GM19463 (cell line): ENCODE measurements at regions not wholly inside any gene's neighbourhood (a gene's known extent, or its start where the extent isn't known, plus 50 kb on each side); places are given as distances from the start of the nearest gene placed in this dataset.

Source experiments
- ATAC-seq: cut with Tn5 transposase; IDR thresholded peaks from one replicate; pipeline ENCODE4 v1.9.1; 2021; ENCODE audit warnings: mild to moderate bottlenecking, moderate library complexity; ENCODE audit not compliant: unreplicated experiment

DNA sequence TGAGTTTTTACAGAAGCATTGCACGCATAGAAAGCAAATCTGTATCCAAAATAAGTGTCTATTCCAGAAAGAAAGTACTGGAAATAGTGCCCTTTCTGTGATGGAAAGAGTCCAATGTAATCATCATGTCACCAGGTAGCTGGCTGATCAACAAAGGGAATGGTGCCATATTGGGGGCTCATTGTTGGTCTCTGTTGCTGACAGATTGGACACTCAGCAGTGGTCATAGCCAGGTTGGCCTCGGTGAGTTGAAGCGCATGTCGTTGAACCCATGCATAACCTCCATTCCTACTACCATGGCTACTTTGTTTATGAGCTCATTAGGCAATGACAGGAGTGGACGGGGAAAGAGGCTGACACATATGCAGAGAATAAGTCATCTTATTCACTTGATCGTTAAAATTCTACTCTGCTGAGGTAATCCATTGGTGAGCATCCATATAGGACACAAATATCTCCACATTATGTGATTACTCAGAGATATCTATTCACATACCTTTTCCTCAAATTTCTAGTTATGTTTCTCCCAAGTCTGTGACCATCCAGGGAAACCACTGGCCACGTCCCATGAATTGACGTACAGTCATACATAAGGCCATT, 560.5 kb downstream of the HAO1 start:
- ATAC-seq = no peak

DNA sequence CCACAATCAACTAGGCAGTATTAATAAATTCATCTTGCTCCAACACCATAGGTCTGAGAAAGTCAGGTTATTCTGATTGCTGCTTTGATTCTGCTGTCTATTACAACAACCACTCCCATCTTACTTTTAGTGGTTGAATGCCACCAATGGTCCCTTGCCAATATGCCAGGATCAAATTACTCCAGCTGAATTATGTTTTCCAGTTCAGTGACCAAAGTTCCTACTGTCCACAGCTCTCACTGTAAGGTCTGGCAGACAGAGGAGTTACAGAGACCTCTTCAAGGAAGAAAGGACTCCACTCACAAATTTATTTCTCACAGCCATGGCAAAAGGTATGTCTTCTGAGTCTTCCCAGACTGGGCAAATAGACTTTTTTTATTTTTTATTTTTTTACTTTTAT, 557.0 kb downstream of the HAO1 start:
- ATAC-seq = no peak

GRCh38 chr20:7387638-7388193, 552.5 kb downstream of the HAO1 start:
- ATAC-seq = no peak

DNA sequence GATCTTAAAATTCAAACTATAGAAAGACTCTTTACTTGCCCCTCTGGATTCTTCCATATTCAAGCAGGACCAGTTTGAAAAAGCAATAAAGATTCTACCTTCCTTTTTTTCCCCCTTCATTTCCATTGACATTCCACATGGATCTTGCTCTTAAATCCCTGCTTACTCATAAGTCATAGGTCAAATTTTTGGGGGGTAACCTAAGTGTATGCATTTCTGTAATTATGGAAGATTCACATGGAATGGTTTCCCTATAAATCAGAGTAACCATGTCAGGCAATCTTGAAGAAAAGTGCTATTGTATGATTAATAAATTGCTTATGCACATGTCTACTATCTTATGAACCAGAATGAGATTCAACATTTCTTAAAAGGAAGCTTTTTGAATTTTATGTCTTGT, 551.0 kb downstream of the HAO1 start:
- no peak for ATAC-seq

GRCh38 chr20:7392542-7393206, 547.6 kb downstream of the HAO1 start:
- ATAC-seq = no peak

GRCh38 chr20:7399114-7399513, 541.1 kb downstream of the HAO1 start:
- no peak for ATAC-seq

- ATAC-seq = no peak
These were observed 540.7 kb downstream of the HAO1 start for GRCh38 chr20:7399575-7399974.

- ATAC-seq = no peak
These were observed 533.6 kb downstream of the HAO1 start for GRCh38 chr20:7406671-7407070.

DNA sequence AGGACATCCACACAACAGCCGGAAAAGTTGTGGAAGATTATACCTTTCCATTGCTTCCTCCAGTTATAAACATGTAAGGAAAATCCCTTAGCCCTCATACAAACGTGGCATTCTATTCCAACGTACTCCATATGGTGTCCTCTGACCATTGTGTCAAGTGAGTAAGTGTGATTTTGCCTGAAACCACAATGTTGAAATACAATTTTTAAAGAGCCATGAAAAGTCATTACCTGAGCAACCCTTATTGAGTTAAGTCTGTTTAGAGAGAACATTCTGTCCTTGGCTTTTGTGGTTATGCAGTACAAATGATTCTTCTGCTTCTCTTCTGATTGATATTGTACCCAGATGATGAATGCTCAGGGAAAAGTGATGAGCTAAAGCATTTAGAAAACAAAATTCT, 530.1 kb downstream of the HAO1 start:
- ATAC-seq = no peak

- no peak for ATAC-seq
These were observed 529.2 kb downstream of the HAO1 start for GRCh38 chr20:7411075-7411474.

GRCh38 chr20:7415427-7415826, 524.8 kb downstream of the HAO1 start:
- ATAC-seq = no peak

DNA sequence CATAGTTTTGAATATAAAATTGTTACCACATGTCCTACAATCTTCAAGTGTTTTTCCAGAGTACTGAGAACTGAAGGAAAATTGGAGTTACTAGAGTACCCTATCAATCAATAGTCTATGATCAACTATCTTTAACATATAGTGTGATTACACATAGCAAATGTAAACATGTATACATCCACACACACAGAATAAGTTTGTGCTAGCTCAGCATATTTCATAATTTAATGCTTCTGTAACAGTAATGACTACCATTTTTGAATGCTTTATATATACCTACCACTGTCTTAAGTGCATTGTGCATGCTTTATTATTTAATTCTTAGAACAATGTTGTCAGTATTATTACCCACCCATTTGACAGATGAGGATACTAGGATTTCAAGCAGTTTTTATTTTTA, 523.9 kb downstream of the HAO1 start:
- no peak for ATAC-seq

GRCh38 chr20:7420345-7420744, 519.9 kb downstream of the HAO1 start:
- ATAC-seq = no peak

DNA sequence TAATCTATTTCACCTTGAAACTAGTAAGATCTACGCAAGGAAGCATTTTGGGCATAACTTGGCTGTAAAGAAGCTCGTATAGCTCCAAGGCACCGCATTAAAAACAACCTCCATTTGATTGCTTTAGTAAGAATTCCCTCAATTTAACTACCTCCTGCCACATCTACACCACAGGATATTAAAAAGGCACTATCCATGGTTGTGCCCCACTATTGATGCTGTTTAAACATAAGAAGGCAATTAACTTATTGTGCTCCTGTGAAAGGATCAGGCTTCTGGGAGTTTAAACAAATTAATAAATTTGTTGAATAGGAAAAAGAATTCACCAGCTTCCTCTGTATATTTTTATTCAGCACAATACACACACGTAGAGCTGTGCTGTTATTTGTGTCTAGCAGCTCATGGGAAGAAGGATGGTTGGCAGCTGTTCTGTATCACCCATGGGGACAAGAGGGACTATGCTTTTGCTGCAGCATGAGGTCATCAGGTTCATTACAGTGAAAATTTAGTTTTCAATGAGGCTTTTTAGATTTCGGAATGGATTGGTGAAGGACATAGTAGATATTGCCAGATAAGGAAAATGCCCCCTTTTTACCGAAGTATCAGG, 513.3 kb downstream of the HAO1 start:
- ATAC-seq = no peak

GRCh38 chr20:7428946-7429345, 511.3 kb downstream of the HAO1 start:
- ATAC-seq = no peak

DNA sequence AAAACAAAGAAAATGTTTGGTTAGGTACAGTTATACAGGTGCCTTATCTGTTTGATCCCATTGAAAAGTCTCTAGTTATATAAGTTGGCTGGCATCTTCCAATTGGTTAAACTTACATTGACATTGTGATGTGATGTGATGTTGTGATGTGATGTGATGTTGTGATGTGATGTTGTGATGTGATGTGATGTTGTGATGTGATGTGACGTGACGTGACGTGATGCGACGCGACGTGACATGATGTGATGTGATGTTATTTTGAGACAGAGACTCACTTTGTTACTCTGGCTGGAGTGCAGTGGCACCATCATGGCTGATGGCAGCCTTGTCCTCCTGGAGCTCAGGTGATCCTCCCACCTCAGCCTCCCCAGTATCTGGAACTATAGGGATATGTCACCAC, 507.6 kb downstream of the HAO1 start:
- no peak for ATAC-seq

DNA sequence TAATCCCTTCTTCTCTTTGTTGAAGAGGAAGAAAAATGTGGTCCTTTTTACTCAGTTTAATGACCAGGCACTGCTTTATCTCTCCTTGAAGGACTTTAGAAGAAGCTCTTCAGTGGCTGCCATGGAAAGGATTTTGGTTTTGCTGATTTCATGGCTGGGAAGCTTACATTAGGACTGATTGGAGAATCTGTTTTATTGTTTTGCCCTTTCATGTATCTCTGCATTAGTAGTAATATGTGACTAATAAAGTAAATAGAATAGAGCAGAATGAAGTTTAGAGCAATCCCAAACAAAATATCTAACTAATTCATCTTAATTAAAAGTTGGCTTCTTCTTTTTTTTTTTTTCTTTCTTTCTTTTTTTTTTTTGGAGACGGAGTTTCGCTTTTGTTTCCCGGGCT, 502.9 kb downstream of the HAO1 start:
- no peak for ATAC-seq

- ATAC-seq = no peak
These were observed 491.0 kb downstream of the HAO1 start for GRCh38 chr20:7449269-7449668.

- no peak for ATAC-seq
These were observed 487.4 kb downstream of the HAO1 start for GRCh38 chr20:7452890-7453289.

- ATAC-seq = no peak
These were observed 486.2 kb downstream of the HAO1 start for GRCh38 chr20:7454047-7454446.

DNA sequence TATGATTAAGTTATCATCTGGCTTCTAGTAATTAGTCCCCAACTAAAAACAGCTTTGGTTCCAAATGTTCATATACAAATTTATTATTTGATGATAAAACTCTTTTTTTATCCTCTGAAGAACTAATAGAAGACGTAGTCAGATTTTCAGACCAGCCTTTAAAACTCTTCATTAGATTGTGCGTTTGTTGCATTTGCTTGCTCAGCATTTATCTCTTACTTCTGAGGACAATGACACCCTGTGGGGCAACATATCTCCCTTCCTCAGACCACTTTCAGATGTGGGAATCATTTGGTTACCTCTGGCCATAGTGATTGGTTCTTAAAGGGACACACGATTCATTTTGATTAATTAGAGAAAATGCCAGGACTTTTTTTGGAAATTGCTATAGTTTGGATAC, 481.8 kb downstream of the HAO1 start:
- no peak for ATAC-seq

GRCh38 chr20:7459083-7459482, 481.2 kb downstream of the HAO1 start:
- no peak for ATAC-seq
